A172 (cell line): ENCODE measurements at regions not wholly inside any gene's neighbourhood (a gene's known extent, or its start where the extent isn't known, plus 50 kb on each side); places are given as distances from the start of the nearest gene placed in this dataset.

Source experiments
- DNase-seq: peaks from one replicate; pipeline ENCODE4 v3.0.0-alpha.2; 2015; ENCODE audit warnings: low spot score

GRCh38 chr2:134173338-134174016, 80.4 kb upstream of the MGAT5 start:
- no peak for DNase-seq

GRCh38 chr2:134174711-134175110, 79.2 kb upstream of the MGAT5 start:
- no peak for DNase-seq

- DNase-seq: no peak
Measured at GRCh38 chr2:134175834-134176233, 78.0 kb upstream of the MGAT5 start.

GRCh38 chr2:134177351-134177931, 76.4 kb upstream of the MGAT5 start:
- peak; percentile 86 for DNase-seq

GRCh38 chr2:134178138-134178877, 75.6 kb upstream of the MGAT5 start:
- DNase-seq: no peak

GRCh38 chr2:134181219-134181618, 72.7 kb upstream of the MGAT5 start:
- DNase-seq: no peak

- no peak for DNase-seq
Measured at GRCh38 chr2:134183679-134184078, 70.2 kb upstream of the MGAT5 start.

- no peak for DNase-seq
Measured at GRCh38 chr2:134185639-134186038, 68.2 kb upstream of the MGAT5 start.

- DNase-seq: peak; percentile 48
Measured at GRCh38 chr2:134189009-134189720, 64.7 kb upstream of the MGAT5 start.

- no peak for DNase-seq
Measured at GRCh38 chr2:134190062-134190806, 63.6 kb upstream of the MGAT5 start.

GRCh38 chr2:134190807-134191203, 63.1 kb upstream of the MGAT5 start:
- DNase-seq: no peak

GRCh38 chr2:134191835-134192234, 62.0 kb upstream of the MGAT5 start:
- DNase-seq: no peak

GRCh38 chr2:134193006-134193405, 60.9 kb upstream of the MGAT5 start:
- peak; percentile 36 for DNase-seq

- no peak for DNase-seq
Measured at GRCh38 chr2:134194519-134194918, 59.4 kb upstream of the MGAT5 start.

GRCh38 chr2:134195341-134195740, 58.5 kb upstream of the MGAT5 start:
- no peak for DNase-seq

- DNase-seq: no peak
Measured at GRCh38 chr2:134197445-134197844, 56.4 kb upstream of the MGAT5 start.

- DNase-seq: no peak
Measured at GRCh38 chr2:134198006-134198634, 55.8 kb upstream of the MGAT5 start.

- no peak for DNase-seq
Measured at GRCh38 chr2:134199123-134199522, 54.7 kb upstream of the MGAT5 start.

GRCh38 chr2:134200036-134200618, 53.7 kb upstream of the MGAT5 start:
- DNase-seq: no peak

- no peak for DNase-seq
Measured at GRCh38 chr2:134201533-134201932, 52.3 kb upstream of the MGAT5 start.

GRCh38 chr2:134202371-134202770, 51.5 kb upstream of the MGAT5 start:
- no peak for DNase-seq
